H4 (cell line): ENCODE measurements at regions not wholly inside any gene's neighbourhood (a gene's known extent, or its start where the extent isn't known, plus 50 kb on each side); places are given as distances from the start of the nearest gene placed in this dataset.

Source experiments
- DNase-seq: peaks from one replicate; pipeline ENCODE4 v3.0.0-alpha.2; 2015; ENCODE audit warnings: low spot score

DNA sequence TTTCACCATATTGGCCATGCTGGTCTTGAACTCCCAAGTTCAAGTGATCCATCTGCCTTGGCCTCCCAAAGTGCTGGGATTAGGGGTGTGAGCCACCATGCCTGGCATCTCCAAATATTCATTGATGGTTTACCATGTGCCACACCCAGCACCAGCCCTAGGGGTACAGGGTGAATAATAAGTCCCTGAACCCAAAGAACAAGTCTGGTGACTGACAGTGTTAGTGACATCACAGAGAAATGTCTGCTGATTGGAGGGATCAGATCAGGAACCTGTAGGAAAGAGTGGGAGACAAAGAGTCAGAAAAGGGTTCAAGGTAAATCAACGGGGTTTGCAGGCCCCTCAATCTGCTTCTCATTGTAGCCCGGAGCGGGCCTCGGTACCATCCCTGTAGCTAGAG is 118.4 kb upstream of the NABP1 start:
- DNase-seq: no peak

DNA sequence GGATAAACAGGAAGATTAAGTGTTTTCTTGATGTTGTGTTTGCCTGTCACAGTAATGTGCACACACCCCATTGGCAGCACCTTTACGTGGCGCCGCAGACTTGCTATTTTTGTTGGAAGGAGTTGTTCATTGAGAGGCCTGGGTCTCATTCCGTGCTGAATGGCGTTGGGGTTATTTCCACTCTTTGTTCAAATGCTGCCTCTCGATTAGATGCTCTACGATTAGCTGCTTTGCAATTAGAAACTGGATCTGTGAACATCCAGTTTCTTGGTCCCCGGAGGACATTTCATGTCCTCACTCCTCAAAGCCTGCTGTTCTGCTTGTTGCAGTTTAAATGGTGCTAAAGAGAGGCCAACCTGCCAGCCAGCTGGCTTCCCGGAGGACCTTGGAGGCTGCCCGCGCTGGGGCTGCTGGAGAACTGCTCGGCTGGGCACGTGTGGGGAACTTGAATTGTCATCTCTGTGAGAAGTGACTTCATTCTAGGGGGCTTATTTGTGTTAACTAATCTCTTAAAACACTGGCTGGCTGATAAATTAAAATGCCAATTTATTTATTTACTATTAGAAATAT is 117.4 kb upstream of the NABP1 start:
- DNase-seq: no peak

DNA sequence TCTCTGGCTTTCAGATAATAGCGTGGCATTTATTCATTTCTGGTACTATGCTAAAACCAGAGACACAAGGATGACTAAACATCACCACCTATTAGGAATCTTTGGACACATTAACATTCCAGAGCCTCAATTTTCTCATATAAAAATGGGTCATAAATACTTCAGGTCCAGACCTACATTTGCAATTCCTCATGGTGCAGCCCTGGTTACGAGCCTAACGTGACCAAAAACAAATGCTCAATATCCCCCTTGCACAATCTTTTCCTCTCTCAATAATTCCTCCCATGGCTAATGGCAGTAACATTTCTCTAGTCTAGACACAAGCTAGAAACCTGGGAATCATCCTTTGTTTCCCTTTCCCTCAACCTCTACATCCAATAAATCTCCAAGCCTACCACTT is 112.8 kb upstream of the NABP1 start:
- DNase-seq: no peak

DNA sequence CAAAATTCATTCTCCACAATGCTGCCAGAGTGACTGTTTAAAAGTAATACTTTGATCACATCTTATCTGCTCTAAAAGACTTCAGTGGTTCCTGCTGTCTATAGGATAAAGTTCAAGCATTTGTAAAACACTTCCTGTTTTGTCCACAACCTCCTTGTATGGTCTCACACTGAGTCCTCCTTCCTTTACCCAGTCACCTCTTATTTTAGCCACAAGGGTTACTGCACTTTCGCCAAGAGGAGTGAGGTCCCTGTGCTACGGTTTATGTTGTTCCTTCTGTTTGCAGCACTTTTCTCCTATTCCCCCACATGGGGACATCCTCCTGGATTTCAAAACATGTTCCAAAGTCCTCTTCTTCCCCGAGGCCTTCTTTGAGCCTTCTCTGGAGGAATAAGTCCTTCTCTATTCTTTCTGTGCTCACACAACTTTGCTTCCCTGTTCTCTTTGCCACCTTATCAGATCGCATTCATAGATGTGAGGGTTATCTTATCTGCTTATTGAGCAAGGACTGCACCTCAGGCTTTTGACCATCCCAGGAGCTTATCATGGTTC is 112.2 kb upstream of the NABP1 start:
- DNase-seq: no peak

DNA sequence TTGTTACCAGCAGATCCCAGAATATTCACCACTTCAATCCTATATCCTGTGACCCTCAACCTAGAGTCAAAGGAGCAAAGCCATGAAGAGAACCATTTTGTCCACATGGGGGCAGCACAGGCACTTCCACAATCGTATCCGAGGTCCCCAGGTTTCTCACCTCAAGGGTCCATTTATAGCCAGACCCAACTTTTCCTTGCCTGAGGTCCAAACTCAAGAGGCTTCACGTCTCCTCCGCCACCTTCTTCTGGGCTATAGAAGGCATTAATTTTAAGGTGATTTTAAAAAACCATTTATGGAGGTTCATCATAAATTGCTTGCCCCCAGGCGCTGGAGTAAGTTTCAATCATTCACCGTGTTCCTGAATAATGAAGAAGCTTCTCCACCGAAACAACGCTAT is 111.6 kb upstream of the NABP1 start:
- peak; percentile 65 for DNase-seq

DNA sequence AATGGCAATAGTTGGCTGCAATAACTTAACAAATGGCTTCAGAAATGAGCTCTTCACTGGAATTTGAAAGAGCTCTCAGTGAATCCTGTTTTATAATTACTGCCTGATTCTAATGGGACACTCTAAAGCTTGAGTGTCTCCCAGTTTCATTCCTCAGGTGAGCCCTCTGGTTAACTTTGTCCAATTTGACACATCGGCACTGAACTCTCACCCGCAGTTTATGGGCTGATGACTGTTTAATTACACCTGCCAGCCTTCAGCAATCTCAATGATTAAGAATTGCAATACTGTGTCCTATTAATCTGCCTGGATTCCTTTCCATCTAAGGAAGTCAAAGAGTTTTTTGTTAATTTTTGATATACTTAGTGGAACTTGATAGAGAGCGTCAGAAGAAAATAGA is 110.7 kb upstream of the NABP1 start:
- no peak for DNase-seq

DNA sequence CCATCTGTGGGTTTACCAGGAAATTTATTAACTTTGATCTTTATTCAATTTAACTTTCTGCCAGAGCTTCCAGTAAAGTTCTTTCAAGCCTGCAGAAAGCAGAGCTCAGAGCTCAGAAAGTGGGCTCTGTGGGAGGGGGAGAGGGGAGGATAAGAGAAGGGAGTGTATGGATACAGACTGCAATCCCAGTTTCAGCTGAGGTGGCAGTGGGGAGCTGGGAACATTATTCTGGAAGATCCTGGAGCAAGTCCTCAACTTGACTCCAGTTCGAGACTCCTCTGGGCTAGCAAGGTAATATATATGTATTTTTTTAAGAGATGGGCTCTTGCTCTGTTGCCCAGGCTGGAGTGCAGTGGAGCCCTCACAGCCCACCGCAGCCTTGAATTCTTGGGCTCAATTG is 108.9 kb upstream of the NABP1 start:
- DNase-seq: peak; percentile 13

DNA sequence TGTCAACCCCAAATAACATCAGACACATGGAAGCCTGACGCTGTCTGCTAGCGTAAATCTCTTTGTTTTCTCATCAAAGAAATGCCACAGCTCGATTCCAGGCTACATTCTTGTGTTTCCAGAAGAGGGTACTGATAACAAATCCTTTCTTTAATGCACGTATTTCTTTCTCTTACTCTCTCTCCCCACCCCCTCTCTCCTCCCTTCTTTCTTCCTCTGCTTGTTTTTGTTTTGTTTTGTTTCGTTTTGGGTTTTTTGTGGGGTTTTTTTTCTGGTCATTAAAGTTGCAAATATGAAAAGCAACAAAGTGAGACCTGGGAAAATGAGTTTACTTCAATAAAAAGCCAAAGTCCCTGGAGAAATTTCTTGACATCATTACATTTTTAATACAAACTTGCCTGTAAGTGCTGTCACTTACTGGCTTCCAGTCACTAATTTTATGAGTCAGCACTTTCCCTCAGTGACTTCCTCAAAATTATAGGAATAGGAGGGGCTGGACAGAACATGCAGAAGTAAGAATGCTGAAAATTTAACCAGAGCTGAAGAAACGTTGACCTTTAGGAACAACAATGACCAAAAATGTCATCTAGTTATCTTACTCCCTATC is 106.7 kb upstream of the NABP1 start:
- DNase-seq: peak; percentile 82

DNA sequence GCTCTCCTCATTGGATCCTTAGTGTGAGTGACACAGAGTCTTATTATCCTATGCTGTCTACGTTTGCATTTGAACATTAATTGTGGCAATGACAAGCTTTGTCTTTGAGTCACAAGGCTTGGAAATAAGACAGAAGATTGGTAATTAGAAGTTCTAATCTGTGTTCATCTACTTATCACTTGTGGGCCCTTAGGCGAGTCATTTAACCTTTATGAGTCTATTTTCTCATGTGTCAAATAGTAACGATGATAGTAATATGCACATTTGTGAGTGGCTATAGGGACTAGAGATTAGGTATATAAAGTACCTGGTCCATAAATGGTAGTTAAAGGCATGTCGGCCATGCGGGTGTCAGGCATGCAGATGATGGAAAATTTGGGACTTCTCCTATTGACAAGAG is 105.6 kb upstream of the NABP1 start:
- no peak for DNase-seq

DNA sequence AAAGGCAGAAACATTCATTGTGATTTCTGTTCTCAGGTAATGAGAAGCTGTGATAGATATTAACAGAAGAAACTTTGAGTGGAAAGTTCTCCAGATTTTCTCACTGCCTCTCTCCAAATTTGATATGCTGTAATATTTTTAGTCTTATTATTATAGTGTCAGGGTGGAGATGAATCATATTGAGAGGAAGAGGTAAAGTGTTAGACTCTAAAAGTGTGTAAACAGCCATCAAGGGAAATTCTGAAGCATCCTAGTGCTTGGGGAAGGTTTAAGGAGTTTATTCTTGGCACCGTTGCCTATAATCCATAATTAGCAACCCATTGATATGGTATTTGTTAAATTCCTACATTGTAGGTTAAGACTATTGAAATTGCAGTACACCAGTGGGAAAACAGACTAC is 104.7 kb upstream of the NABP1 start:
- no peak for DNase-seq

DNA sequence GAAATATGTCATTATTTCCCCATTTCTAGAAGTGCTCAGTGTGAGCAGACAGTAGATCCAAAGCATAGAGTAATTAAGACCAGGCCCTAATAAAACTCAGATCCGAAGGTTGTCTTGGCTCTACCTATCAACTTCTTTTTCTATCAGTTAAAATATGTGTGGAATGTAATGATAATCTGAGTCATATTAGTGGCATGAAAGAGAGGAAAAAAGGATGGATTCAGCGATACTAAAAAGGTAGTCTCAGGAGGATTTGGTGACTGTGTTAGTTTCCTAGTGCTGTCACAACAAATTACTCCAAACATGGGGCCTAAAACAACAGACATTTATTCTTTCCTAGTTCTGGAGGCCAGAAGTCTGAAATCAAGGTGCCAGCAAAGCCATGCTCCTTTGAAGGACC is 103.7 kb upstream of the NABP1 start:
- DNase-seq: no peak

DNA sequence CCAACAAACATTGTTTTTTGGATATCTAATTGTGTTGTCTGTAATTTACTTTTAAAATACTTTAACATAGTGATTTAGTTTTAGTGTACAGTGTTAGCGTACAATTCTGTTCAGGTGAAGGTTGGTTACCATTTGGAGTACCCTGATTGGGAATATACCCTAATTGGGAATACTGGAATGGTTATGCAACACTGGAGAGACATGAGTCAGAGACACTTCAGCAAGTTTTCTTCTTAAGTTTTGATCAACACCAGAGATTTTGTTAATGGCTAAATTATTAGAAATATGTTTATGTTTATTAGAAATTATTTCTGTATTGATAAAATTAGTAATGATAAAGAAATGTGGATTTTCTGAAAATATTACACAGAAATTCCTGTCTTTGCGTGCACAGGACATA is 100.3 kb upstream of the NABP1 start:
- no peak for DNase-seq

DNA sequence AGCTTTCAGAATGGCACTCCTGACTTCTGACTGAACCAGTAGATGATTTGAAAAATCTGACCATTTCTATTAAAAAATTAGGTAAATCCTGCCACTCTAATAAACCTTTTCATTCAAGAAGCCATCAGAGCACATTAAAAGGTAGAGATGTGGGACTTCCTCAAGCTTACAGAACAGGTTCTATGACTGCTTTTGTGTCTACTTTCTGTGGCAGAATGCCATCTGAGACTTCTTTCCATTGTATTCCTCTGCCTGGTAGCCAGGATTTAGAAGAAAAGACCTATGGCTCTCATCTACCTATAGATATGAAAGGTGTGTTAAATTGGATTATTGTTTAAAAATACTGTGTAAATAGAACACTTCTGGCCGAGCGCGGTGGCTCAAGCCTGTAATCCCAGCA is 99.9 kb upstream of the NABP1 start:
- no peak for DNase-seq

DNA sequence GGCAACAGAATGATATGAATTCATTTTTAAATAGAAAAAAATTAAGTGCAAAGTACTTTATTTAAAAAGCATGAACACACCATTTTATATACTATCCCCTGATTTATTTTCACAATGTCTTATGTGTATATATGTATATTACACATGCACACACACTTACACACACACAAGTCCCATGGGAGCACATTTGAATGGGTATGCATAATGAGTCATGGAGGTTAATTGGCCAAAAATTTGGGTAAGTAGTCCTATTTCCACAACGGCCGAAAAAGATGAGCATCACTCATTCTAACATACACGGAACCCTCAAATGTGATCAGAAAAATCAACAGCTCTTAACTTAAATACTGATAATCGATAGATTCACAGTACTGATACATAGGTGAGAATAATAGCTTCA is 97.4 kb upstream of the NABP1 start:
- DNase-seq: no peak

DNA sequence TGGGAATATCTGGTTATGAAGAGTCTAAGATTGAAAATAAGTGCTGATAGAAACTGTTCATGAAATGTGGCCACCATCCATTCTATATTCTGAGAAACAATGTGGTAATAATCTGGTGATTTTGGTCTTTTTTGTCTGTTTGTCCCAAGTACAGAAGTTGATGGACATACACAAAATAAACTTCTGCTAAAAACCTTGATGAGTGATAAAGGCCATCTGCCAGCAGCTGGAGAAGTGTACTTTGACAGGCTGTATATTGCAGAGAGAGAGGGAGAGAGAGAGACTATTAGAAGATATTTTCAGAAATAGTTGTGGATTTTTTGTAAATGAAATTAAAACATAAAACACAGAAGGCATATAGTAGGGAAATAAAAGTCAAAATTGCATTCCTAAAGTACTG is 96.9 kb upstream of the NABP1 start:
- no peak for DNase-seq

DNA sequence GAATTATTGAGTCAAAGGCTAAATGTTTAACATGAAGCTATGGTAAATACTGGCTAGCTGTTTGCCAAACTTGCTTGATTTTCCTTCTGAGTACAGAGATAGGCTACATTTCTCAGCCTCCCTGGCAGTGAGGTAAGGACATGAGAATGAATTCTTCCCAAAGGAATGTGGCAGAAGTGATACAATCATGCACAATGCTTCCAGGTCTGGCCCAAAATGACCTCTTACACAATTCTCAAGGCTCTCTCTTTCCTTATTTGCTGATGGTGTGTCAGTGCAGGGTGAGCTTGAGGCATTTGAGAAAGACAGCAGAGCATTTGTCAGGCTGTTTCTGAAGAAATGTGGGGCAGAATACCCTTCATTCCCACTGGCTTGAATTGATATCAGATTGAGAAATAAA is 95.6 kb upstream of the NABP1 start:
- no peak for DNase-seq

DNA sequence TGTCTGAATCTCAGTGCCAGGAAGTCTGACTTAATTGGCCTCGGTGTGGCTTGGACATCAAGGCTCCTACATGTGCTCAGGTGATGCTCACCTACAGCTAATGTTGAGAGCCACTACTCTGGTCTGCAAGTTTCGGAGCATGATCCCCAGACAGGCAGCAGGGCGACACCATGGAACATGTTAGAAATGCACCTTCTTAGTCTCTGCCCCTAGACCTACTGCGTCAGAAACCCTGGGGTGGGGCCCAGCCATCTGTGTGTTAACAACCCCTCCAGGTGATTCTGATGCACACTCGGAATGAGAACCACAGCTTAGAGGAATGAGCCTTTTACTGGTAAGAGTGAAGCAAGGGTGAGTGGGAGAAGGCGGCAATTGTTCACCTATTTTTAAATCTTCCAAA is 86.9 kb upstream of the NABP1 start:
- DNase-seq: no peak

DNA sequence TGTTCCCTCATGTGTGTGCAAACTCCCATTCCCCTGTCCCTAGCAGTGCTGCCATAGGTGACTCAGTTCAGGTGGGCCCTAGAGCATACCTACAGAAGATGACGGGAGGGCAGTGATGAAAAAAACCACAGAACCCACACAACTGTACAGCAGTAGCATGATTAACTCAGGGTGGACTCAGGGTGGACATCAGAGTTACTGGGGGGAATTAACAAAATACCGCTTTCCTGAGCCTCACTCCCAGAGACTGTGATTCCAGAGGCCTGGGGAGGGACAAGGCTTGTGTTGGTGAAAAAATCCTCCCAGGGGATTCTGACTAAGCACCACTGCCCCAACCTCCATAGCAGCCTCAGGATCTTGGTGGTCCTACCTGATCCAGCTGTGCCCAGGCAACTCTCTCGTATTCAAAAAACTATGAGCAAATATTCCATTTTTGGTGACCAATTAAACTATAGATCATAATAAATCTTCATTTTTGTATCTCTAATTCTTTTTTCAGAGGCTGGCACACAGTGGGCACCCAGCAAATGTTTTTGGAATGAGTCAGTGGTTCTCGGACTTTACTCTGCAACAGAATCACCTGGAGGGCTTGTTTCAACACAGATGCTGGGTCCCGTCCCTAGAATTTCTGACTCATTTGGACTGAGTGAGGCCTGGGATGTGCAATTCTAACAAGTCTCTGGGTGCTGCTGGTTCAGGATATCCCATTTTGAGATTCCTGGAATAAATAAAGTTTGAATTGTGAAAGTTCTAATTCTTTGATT is 84.1 kb upstream of the NABP1 start:
- DNase-seq: peak; percentile 25

DNA sequence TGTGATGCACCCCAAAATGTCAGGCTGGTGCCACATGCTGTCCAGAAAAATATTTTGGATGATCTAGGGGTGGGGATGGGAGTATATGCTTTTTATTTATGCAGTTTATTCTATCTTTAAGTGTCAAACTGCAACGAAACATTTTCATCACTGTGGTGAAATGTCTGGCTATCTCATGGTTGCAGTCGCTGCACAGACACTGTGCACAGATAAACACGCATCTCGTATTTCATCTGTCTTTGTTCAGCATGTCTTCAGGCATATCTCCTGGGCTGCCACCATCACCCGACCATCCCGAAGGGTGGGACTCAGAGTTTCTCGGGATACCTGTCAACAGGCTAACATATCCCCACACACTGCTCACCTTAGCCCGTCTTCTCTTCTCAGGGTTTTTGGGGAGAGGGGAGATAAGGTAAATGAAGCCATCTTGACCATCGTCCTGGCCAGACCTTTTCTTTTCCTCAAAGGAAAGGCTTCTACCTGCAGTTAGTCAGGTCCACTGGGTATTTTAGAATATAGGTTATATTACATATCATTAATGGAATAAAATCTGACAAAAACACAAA is 80.7 kb upstream of the NABP1 start:
- no peak for DNase-seq

DNA sequence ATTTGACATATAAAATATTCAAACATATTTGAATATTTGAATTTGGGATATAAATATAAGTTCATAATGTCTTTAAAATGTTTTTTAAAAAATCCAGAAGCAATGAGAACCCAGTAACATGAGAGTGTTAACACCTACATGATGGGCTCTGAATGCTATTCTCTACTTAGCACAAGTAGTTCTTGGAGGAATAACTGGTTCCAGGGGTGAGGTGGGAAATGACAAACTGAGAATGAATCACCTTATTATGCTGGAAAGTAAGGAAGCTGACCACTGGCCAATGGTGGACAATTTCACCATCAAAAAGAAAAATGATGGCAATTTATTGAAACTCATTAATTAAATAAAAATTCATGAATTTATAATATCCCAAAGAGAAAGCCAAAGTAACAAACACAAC is 79.6 kb upstream of the NABP1 start:
- DNase-seq: no peak

DNA sequence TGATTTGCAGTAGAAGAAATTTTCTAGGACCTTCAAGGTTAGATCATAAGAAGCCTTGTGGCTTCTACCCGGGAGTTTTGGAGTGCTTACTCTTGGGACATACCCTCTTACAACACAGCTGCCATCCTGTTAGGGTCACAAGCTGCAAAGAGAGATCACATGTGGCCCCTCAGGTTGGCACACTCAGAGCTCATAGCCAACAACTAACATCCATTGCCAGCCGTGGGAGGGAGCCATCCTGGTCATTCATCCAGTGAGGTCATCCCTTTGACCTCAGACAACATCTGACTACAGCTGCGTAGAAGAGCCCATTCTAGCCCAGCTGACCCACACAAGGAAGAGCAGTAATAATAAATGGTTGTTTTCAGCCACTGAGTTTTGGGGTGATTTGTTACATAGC is 76.9 kb upstream of the NABP1 start:
- no peak for DNase-seq

DNA sequence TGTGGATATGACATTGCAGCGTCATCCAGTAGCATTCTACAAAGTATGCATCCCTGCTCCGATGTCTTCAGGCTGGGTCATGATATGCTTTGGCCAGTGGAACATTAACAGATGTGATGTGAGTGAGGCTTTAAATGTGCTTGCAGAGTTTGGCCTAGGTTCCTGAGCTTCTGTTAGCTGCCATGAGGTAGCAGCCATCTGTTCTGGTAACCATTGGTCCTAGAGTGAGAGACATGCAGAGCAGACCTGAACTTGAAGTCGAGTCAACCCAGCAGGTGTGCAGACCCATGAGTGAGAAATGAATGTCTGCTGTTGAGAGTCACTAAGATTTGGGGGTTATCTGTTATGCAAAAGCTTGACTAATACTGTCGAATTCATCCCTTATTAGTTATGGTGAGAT is 73.8 kb upstream of the NABP1 start:
- no peak for DNase-seq

DNA sequence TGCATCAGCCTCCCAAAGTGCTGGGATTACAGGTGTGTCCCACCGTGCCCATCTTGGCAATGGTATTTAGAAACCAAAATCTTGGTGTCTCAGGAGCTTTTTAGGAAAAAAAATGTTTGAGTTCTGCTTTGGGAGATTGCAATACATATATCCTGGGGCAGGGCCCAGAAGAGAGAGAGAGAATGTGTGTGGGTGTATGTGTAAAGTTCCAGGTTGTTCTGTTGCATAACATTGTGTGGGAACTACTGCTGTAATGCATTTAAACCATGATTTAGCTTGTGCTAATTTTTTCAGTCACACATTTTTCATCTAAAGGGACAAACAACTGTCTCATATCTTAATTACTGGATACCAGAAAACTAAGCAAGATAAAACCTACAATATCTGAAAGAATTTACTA is 70.8 kb upstream of the NABP1 start:
- no peak for DNase-seq
